ENCODE measurements at regions not wholly inside any gene's neighbourhood (a gene's known extent, or its start where the extent isn't known, plus 50 kb on each side); places are given as distances from the start of the nearest gene placed in this dataset.
"Not testable (repeated sequence)": the region's sequence is repeated elsewhere in the genome, so short reads cannot be mapped to it uniquely, and the experiment has no call there.

- TF ChIP-seq ZFX (IDR thresholded peaks at IDR 0.05) (no peak), CTCF (conservative IDR thresholded peaks at IDR 0.05) (no peak)
- no peak overlapping the region for H3K27ac ChIP-seq
Observed at GRCh38 chr15:84398763-84399701, 163.5 kb downstream of the GOLGA6L4 start.

- no peak for TF ChIP-seq ZFX (IDR thresholded peaks at IDR 0.05)
- no peak for TF ChIP-seq CTCF (conservative IDR thresholded peaks at IDR 0.05)
- H3K27ac ChIP-seq: no peak overlapping the region
Observed at GRCh38 chr15:84400017-84400740, 164.6 kb downstream of the GOLGA6L4 start.

GRCh38 chr15:84400820-84401219, 165.2 kb downstream of the GOLGA6L4 start:
- no peak overlapping the region for H3K27ac ChIP-seq
- no peak for TF ChIP-seq CTCF (conservative IDR thresholded peaks at IDR 0.05)
- TF ChIP-seq ZFX (IDR thresholded peaks at IDR 0.05): no peak

GRCh38 chr15:84401461-84401860, 165.9 kb downstream of the GOLGA6L4 start:
- not testable (repeated sequence) for H3K27ac ChIP-seq

- not testable (repeated sequence) for H3K27ac ChIP-seq
Observed at GRCh38 chr15:84401891-84402840, 166.6 kb downstream of the GOLGA6L4 start.

GRCh38 chr15:84402856-84403608, 167.5 kb downstream of the GOLGA6L4 start:
- TF ChIP-seq ZFX (IDR thresholded peaks at IDR 0.05) (no peak), CTCF (conservative IDR thresholded peaks at IDR 0.05) (no peak)
- H3K27ac ChIP-seq: no peak overlapping the region

GRCh38 chr15:84409357-84409756, 173.8 kb downstream of the GOLGA6L4 start:
- H3K27ac ChIP-seq: not testable (repeated sequence)

GRCh38 chr15:84421513-84422181, 179.2 kb upstream of the ZSCAN2 start:
- H3K27ac ChIP-seq: not testable (repeated sequence)

GRCh38 chr15:84425327-84425726, 175.5 kb upstream of the ZSCAN2 start:
- not testable (repeated sequence) for H3K27ac ChIP-seq

GRCh38 chr15:84473305-84473877, 127.4 kb upstream of the ZSCAN2 start:
- not testable (repeated sequence) for H3K27ac ChIP-seq

GRCh38 chr15:84476364-84477033, 124.3 kb upstream of the ZSCAN2 start:
- not testable (repeated sequence) for H3K27ac ChIP-seq

- H3K27ac ChIP-seq: not testable (repeated sequence)
Observed at GRCh38 chr15:84477550-84477949, 123.3 kb upstream of the ZSCAN2 start.
